ENCODE measurements at regions not wholly inside any gene's neighbourhood (a gene's known extent, or its start where the extent isn't known, plus 50 kb on each side); places are given as distances from the start of the nearest gene placed in this dataset.

DNA sequence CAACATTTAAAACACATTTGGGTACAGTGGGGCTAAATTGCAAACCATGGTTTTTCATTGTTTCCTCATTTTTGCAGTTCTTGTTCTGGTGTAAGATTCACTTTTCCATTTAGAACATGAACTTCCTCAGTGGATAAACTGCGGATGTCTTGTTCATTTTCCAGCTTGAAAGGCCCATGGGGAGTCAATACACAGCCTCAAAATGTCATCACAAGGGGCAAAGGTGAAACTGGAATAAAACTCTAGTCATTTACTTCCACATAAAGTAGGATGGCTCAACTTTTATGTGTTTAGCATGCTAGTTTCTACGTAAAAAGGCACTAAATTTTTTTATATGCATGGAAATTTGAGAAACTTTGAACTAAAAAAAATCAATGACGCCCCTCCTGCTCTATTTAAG lies 718.8 kb downstream of the TLR4 start:
- no peak for DNase-seq

DNA sequence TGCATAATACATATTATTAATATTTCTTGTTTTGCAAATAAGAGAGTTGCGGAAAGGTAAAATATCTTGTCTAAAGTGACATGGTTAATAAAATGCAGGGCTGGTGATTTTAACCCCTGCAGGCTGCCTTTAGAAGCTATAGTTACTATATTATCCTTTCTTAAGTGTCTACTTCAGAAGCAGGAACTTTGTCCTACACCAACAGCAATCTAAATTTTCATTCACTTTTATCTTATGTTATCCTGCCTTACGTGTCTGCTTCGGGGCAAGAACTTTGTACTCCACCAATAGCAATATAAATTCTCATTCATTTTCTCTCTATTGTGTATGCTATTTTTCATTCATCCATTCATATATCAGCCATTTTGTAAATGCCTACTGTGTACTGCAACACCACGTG lies 719.5 kb downstream of the TLR4 start:
- DNase-seq, result no peak

DNA sequence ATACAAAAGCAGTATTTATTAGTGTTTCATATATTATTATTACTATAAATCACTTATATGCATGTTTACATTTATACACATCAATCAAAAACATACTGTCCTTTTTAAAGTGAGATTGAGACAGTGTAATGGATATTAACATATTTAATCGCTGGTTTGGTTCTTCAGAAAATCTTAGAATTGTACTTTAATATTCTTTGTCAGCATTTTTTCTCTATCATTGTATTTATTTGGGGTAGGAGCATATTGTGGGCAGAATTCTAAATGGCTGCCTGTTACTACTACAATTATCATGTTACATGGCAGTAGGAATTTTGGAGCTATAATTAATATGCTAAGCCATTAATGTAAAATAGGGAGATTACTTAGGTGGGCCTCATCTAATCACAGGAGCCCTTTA lies 722.6 kb downstream of the TLR4 start:
- no peak for DNase-seq

DNA sequence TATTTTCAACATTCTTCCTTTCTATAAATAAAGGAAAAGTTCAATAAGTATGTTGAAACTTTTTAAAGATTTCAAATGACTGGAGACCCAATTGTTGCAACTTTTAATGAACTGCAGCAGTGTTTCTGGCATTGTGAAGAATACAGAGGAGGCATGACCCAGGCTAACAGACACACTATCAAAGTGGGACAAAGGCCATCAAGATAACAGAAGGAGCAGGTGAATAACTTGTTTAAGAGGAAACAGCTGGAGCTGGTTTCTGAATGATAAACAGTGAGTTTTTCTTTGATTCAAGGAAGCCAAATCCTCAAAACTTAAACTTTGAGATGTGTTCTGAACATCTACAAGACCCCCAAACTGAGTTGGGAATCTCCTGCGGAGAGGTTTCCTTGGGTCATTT lies 734.6 kb downstream of the TLR4 start:
- DNase-seq, result no peak

DNA sequence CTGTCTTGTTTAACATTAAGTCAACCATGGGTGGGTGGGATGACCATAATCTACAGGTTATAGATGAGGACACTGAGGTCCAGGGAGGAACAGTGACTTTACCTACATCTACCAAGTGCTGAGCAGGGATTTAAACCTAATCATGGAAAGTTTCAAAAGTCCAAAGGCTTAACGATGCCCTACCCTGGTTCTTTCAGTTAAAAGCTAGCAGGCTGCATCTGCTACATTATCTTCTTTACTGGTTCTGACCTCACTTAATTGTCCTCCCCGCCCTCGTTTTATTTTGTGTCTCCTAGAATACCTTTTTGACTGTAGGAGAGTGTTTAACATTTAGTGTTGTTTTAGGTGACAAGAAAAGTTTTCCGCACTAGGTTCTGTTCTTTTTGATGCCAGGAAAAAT lies 735.2 kb downstream of the TLR4 start:
- DNase-seq, result no peak

DNA sequence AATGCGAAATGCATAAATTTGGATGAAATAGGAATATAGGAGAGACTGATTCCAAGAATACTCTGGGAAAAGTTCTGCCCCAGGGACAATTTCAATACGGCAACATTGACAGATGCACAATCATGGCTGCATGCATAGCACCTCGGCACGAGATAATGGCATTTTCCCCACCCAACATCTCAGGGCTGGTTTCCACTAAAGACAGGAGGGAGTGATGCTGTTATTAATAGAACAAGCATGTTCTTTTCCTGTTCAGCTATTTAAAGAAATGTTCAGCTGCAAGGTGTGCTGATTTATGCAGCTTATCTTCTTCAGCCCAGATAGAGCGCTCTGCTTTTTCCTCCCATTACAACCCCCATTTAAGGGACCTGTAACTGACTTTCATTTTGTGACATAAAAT lies 740.2 kb downstream of the TLR4 start:
- DNase-seq, result no peak

DNA sequence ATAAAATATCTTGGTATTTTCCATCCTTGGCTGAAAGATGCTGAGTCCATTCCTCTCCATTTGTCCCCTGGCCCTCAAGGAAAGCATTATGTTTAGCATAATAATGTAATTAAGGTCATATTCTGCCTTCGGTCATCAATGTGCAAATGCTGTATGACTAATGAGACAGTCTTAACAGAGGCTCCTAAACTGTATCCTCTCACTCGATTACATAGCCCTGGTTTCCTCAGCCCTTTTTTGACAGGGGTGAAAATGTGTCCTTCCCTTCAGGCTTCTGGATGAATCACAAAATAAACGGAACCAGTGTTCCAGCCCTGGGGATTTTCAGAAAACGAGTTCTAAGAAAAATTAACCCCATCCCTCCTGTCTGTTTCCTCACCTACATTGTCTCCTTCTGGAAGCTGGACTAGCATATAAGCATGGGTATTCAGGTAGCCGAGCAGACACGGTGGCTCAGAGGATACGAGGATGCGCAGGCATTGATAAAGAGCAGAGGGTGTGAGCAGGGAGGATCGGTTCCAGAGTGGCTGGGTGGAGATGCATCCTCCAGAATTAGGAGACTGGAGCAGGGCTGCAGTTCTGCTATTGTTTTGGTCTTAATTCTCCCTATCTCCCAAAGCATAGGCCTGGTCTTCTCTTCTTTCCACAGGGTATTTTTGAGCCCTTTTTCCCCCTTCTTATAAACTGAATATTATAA lies 742.9 kb downstream of the TLR4 start:
- no peak for DNase-seq

DNA sequence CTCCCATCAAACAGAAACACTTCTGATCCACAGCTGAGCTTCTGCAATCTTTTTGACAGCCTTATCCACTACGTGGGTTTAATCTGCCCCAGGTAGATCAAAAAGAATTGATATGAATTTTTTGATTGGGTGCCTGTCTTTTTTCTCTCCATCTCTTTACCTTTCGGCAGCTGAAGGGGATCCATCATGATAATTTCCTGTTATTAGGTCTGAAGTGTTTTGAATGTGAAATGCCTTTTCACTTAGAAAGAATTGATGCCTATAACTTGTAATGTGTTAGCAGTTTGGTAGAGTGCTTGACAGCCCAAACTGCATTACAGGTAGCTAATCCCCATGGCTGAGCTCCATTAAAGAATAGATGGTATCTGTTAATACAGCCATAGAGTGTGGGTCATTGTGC lies 745.4 kb downstream of the TLR4 start:
- no peak for DNase-seq

DNA sequence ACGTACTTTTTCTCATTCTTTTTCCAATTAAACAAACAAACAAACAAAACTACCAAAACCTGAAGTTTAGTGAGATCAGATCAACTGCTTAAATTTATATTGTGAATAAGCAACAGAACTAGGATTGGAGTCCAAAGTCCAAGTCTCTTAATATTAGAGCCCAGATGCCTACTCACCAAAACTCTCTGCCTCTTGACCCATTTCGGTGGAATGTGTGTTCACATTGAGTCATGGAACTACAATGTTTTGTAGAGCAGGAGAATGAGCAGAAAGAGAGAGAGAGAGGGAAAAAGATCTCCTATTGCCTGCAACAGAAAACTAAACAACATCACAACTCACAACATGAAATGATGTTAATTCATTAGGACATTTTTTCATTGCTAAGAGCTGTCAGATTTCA lies 751.1 kb downstream of the TLR4 start:
- no peak for DNase-seq

DNA sequence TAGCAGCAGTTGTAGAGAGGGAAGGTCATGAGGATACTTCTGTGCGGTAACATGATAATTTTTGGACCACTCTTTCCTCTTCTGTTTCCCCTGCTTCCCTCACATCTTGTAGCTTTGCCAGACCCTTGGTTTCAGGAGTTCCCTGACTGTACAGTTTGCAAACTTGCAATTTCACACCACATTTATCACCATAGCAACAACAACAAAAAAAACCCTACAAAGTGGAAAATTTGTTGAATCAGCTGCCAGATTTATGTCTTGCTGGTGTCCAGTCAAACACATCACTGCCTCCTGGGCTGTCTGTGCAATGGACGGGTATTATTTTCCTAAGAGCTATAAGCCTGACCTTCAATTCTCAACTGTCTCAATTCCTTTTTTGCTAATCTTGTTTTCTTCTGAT lies 751.6 kb downstream of the TLR4 start:
- DNase-seq, result no peak

DNA sequence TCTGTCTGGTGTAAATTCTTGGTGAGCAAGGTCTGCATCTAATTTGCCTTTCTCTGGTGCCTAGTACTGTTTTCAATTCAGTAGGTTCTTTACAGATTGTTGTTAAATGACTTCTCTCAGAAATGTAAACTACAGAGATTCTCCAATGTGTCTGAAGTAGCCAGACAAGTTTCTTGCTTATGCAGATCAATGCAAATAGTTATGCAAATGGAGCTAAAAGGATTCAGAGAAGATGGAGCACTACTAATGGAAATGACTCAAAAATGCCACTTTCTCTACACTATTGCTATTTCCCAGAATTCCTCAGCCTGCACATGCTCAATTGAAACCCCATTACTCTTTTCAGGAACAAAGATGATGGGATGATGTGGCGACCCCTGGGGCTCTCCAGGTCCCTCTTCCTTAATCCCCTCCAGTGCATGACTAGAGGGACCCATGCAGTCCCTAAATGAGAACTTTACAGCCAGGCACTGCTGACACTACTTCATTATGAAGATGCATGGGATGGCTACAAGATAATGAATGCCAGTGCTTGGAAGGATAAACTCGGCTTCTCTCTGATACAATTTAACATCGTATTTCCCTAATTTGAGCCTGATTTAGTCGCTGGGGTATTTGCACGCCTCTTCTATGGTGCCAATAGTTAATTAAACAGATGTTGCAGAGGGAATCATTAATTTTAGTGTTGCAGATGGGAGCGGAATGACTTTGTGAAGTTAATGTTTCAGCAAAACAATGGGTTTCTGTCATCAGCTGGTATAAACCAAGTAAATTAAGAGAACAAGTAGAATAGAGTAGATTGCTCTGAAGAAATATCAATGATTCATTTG lies 753.2 kb downstream of the TLR4 start:
- DNase-seq, result no peak

DNA sequence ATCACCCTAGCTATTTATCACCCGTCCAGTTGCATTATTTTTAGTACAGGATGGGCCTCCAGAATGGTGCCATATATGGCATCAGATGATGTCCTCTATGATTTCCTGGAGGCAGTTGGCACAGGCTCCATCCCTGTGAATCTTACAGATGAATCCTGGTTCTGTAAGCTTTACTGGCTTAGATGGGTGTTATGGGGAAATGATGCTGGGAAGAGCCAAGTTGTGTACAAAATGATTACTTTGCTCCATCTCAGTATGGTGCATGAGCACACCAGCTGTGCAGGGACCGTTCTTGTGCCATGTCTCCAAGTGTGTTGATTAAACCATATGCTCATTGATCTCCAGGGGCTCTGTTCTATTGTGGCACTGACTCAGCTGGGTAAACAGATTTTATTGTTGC lies 755.7 kb downstream of the TLR4 start:
- DNase-seq, result no peak

DNA sequence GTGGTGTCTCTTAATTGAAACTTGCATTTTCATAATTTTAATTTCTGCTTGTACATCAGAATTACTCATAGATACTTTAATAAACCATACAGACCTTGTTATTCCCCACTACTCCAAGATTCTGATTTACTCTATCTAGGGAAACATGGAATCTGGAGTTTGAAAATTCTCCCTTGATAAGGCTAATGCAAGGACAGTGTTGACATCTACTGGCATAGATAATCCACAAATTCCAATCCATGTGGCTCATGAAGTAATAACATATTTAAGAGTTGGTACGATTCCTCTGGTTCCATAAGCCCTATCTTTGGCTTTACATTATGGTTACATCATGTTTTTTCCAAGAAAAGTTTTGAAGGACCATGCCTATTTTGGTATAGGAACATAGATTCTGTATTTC lies 759.2 kb downstream of the TLR4 start:
- DNase-seq, result no peak

DNA sequence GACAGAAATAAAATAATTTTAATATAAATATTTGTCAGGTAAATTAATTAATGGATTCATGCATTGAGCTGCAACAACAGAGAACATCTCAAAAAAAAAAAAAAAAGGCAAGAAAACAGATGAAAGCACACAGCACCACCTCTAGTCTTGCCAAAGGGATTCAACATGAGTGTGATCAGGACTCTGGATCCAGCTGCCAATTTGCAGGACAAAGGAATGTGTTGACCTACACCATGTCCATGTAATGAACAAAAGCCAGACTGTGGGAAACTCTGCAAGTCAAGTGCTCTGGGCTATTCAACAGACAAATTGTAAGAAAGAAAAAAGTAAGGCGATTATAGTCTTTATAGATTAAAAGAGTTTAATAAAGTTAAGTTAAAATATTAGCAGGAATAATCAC lies 769.3 kb downstream of the TLR4 start:
- no peak for DNase-seq

DNA sequence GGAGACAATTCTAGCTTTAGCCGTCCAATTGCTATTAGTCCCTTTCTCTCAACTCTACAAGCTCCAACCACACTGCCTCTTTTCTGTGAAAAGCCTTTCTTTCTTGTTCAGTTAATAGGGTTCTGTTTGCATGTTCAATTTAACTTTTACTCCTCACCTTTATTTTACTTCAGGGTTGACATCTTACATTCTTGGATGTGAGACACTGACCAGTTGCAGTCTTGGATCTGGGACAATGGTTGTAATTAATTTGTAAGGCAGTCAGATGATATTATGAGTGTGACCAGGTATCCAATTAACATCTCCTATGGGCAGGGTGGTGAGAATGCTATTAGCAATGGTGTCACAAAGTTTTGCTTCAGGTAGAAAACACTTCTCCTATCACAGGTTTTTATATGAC lies 774.5 kb downstream of the TLR4 start:
- DNase-seq, result no peak

DNA sequence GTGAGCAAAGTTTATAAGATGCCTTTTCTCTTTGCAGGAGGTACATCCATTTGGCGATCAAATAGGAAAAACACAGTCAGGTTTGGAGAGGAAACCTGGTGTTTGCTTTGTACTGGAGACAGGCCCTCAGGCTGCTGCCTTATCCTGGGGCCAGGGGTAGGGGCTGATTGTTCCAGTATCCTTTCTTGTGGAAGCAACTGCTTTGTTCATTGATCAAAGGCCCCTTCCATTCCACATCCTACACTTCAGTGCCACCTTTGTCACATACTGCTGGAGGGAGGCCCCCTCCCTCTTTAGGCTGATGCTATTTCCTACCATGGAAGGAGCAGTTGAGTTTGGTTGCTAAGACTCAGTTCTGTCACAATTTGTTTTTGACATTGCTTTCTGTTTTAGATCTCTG lies 778.1 kb downstream of the TLR4 start:
- no peak for DNase-seq

DNA sequence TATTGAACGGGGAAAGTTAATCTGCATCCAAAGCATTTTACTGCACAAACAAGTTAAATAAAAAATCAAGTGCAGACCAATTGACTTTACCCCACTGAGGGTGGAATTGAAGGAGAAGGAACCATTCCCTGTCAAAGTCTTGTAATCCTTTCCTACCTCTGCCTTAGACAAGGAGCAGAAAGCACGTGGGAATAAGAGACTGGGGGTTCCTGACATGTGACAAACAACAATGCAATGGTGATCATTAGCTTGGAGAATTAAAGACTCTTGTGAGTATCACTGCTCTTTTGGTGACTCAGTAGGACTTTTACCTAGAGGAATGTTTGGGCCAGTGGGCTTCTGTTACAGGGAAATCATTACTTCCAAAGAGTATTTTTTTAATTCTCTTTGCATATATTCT lies 779.5 kb downstream of the TLR4 start:
- no peak for DNase-seq

DNA sequence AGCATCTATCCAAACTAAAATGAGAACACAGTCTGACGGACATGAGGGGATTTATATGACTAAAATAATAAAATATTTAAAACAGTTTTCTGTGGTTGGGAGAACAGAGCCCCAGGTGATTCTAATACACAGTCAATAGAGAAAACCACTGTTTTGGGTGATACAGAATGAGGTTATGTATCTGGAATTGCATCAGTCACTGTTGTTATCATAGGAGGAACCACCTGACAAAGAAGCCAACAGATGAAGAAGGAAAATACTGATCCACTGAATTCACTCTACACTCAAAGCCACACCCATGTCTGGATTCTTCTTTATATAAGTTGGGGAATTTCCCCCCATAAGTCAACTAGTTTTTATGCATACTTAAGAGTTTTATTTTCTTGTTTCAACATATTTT lies 799.0 kb downstream of the TLR4 start:
- no peak for DNase-seq

DNA sequence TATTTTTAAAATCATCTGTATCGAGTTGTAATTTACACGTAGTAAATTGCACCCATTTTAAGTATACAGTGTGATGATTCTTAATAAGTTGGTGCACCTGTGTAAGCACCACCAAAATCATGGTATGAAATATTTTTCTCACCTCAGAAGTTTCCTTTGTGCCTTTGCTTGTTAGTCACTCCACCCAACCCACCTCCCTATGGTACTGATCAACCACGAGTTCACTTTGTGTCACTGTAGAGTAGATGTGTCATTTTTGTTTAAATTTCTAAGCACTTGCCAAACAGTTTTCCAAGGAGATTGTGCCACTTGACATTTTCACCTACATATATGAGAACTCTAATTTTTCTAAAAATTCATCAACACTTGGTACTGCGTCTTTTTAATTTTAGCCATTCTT lies 806.5 kb downstream of the TLR4 start:
- DNase-seq, result no peak

DNA sequence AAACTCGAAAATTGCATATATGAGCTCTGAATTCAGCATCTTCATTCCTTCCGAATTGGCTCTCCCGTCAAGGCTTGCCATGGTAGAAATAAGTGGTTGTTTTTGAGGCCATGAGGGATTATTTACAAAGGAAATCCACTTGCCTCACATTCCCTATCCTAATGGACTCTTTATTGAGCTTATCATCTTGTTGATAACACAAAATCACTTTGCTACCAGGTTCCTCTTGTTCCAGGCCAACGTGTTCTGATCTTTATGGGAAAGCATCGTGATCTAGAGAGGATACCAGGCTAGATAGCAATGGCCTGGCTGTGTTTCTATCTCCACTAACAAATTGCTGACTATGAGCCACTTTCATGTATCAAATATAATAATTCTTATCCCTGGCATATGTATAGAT lies 811.7 kb downstream of the TLR4 start:
- no peak for DNase-seq

DNA sequence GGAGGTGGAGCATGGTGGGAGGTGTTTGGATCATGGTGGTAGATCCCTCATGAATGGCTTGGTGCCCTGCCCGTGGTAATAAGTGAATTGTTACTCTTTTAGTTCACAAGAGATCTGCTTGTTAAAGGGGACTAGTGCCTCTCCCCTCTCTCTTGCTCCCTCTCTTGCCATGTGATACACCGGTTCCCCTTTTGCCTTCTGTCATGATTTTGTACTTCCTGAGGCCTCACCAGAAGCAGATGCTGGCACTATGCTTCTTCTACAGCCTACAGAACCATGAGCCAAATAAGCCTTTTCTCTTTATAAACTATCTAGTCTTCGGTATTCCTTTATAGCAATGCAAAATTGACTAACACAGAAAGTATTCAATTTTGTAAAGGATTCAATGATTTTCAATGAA lies 817.1 kb downstream of the TLR4 start:
- peak; percentile 0 to 3 for DNase-seq

DNA sequence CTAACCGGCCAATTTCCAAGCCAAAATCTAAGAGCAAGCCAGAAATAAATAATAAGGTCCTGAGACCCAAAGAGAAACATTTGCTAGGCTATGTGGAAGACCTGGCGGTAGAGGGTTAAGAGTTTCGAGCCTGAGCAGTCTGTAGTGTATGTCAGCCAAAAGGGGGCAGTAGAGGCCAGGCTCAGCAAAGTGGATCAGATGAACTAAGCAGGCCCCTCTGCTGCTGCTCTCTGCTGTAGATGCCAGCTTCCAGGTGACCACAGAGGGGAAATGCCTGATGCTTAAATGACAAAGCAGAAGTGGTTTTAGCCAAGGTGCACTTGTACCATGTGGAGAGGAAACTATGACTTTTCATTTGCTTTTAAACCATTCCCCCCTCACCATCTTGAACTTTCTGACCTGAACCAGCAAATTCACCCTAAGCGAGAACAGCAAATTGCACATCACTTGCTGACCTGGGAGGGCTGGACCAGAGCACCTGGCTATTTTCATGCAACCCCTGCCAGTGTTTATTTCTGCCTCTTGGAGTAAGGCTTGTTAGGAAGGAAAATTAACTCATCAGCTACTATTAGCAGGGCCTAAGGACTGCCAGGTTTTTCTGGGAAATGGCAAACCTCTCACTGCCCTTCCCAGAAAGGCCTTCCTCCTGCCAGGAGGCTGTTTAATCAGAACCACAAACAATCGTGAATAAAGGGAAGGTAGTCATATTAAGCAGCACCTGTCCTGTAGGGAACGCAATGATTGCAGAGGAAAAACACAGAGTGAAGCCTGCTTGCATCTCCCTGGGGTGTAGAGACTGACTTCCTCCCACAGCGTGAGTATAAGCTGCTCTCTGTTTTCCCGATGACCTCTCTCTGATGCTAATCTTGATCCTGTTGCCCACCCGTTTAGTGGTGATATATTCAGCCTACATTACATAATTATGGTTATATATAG lies 818.2 kb downstream of the TLR4 start:
- peak; percentile 49 to 54 for DNase-seq

DNA sequence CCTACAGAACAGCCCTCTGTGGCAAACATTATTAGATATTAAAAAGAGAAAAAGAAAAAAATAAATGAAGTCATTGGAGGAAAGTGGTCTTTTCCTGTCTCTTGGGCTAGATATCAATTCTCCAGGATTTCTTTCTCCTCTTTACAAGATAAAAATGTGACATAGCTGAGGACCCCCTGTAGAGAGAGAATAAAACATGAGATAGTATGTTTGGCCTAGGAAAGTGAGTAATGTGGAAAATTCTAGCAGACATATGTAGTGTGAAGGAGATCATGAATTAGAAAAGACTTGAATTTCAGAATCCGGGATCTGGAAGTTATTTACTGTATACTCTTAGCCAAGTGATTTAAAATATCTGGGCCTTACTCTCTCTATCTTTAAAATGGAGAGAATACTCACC lies 823.1 kb downstream of the TLR4 start:
- DNase-seq, result no peak

DNA sequence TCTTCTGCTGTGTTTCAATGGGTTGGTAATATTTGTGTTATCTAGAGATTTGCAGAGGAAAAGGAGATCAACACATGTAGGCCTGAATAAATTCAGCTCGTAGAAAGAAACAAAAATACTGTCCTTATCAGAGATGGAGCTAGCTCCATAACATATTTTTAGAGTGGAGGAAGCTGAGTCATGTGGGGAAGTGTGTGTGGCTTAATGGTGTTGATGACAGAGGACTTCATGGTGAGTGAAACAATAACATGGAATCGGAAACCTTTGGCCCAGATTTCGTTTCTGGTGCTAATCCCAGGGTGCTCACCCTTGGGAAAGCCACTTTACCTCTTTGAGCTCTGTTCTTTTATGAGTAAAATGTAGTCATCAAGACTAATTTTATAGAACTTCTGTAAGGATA lies 825.0 kb downstream of the TLR4 start:
- DNase-seq, result peak; percentile 9 to 21
